ENCODE measurements at regions not wholly inside any gene's neighbourhood (a gene's known extent, or its start where the extent isn't known, plus 50 kb on each side); places are given as distances from the start of the nearest gene placed in this dataset.
"Not testable (repeated sequence)": the region's sequence is repeated elsewhere in the genome, so short reads cannot be mapped to it uniquely, and the experiment has no call there.

- H3K9me3 ChIP-seq: no peaks in the 10 kb centered on the region
- ATAC-seq: no peak
- WGBS, 2 donors: 88 to 91% methylated on average over 1 of the region's 1 CpG
- H3K27me3 ChIP-seq: no peaks in the 10 kb centered on the region
- H3K36me3 ChIP-seq (replicated peaks in 1 of 2; ENCODE audit: insufficient read depth in 1 of 2, low read depth in 2 of 2): no peaks in the 10 kb centered on the region
- no peak for TF ChIP-seq POLR2A (IDR thresholded peaks at IDR 0.05)
- no peak for TF ChIP-seq CTCF (IDR thresholded peaks at IDR 0.05)
- H3K4me3 ChIP-seq: no peak overlapping the region
- H3K4me1 ChIP-seq: no peaks in the 10 kb centered on the region
- no peak for DNase-seq
- intact Hi-C loops (cut with DNase I): no loop called here
- no peak overlapping the region for H3K27ac ChIP-seq
Observed at GRCh38 chr13:54091884-54092283, 1063.3 kb downstream of the OLFM4 start.

DNA sequence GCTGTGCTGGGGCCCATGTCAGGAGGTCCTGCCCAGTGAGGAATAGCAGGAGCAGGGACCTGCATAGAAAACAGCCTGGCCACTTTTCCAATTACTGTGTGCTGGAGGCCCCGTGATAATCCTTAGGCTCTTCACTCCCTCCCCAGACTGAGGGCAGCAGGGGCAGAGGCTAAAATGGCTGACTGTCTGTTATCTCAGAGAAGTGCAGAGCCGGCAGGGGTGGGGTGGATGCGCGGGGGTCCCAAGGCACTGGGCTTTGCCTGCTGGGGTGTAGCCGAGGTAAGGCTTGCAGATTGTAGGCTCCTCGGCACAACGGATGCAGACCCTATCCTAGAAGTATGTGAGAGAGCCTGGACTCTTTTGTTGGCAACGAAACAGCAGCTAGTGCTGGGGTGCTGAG, 1064.1 kb downstream of the OLFM4 start:
- no peak overlapping the region for H3K4me3 ChIP-seq
- H3K36me3 ChIP-seq (replicated peaks in 1 of 2; ENCODE audit: insufficient read depth in 1 of 2, low read depth in 2 of 2): no peaks in the 10 kb centered on the region
- ATAC-seq (no peak), DNase-seq (no peak)
- H3K4me1 ChIP-seq: no peaks in the 10 kb centered on the region
- no peaks in the 10 kb centered on the region for H3K27me3 ChIP-seq
- TF ChIP-seq CTCF (IDR thresholded peaks at IDR 0.05) (no peak), POLR2A (IDR thresholded peaks at IDR 0.05) (no peak)
- no peaks in the 10 kb centered on the region for H3K9me3 ChIP-seq
- intact Hi-C loops (cut with DNase I): no loop called here
- no peak overlapping the region for H3K27ac ChIP-seq
- WGBS, 2 donors: 77% methylated on average over 8 of the region's 8 CpGs

DNA sequence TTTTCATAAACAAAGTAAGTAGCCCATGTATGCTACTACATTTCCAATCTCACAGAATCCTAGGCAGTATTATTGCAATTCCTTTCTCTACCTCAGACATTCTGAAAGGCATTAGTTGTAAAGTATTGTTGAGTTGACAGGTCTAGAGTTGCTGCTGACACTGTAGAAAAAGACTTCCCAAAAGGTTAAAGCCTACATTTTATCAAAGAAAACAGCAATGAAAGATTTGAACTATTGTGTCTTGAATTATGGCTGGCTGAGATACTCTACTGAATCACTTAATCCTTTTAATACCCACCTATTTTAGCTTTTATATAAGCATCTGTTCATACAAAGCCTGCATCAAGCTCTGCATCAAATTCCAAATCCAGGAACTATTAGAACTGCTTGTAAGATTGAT, 1082.0 kb downstream of the OLFM4 start:
- intact Hi-C loops (cut with DNase I): no loop called here
- Histone ChIP-seq H3K4me1 (no peaks in the 10 kb centered on the region), H3K36me3 (replicated peaks in 1 of 2; ENCODE audit: insufficient read depth in 1 of 2, low read depth in 2 of 2) (no peaks in the 10 kb centered on the region), H3K9me3 (no peaks in the 10 kb centered on the region), H3K4me3 (no peak overlapping the region), H3K27me3 (no peaks in the 10 kb centered on the region), H3K27ac (no peak overlapping the region)
- ATAC-seq (no peak), DNase-seq (no peak)
- TF ChIP-seq POLR2A (IDR thresholded peaks at IDR 0.05) (no peak), CTCF (IDR thresholded peaks at IDR 0.05) (no peak)

GRCh38 chr13:54124700-54125099, 1096.1 kb downstream of the OLFM4 start:
- TF ChIP-seq CTCF (IDR thresholded peaks at IDR 0.05) (no peak), POLR2A (IDR thresholded peaks at IDR 0.05) (no peak)
- no peak overlapping the region for H3K4me3 ChIP-seq
- intact Hi-C loops (cut with DNase I): no loop called here
- no peaks in the 10 kb centered on the region for H3K27me3 ChIP-seq
- H3K27ac ChIP-seq: no peak overlapping the region
- H3K4me1 ChIP-seq: no peaks in the 10 kb centered on the region
- DNase-seq: no peak
- no peaks in the 10 kb centered on the region for H3K36me3 ChIP-seq (replicated peaks in 1 of 2; ENCODE audit: insufficient read depth in 1 of 2, low read depth in 2 of 2)
- WGBS, 2 donors: 57 to 58% methylated on average over 3 of the region's 3 CpGs
- no peak for ATAC-seq
- H3K9me3 ChIP-seq: no peaks in the 10 kb centered on the region

GRCh38 chr13:54130931-54131330, 1102.3 kb downstream of the OLFM4 start:
- H3K9me3 ChIP-seq; intact Hi-C loops (cut with DNase I); DNase-seq: not testable (repeated sequence)

GRCh38 chr13:54131433-54131832, 1102.8 kb downstream of the OLFM4 start:
- H3K36me3 ChIP-seq (replicated peaks in 1 of 2; ENCODE audit: insufficient read depth in 1 of 2, low read depth in 2 of 2); ATAC-seq; H3K4me1 ChIP-seq; H3K4me3 ChIP-seq; DNase-seq; intact Hi-C loops (cut with DNase I); H3K9me3 ChIP-seq; H3K27me3 ChIP-seq; H3K27ac ChIP-seq: not testable (repeated sequence)
- WGBS, 2 donors: 45 to 49% methylated on average over 3 of the region's 3 CpGs

More at GRCh38 chr13:54130931-54131330, 1102.3 kb downstream of the OLFM4 start:
- H3K36me3 ChIP-seq (replicated peaks in 1 of 2; ENCODE audit: insufficient read depth in 1 of 2, low read depth in 2 of 2); H3K27ac ChIP-seq; H3K4me1 ChIP-seq; ATAC-seq; H3K27me3 ChIP-seq; H3K4me3 ChIP-seq: not testable (repeated sequence)
- 66 to 68% methylated on average over 9 of the region's 9 CpGs for WGBS, 2 donors

DNA sequence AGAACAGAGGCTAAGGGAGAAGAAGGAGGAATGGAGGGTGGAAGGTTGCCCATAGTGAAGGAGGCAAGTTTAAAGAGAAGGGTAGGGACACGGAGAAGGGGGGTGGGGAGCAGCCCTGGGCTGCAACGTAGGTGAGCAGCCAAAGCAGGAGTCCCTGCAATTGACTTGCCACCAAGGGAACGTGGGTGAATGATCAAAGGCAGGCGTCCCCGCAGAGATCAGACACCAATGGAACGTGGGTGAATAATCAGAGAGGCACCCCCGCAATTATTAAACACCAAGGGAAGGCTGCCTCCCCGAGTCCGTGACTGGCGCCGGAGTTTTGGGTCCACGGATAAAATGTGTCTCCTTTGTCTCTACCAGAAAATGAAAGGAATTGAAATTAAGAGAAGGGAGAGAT, 1103.5 kb downstream of the OLFM4 start:
- H3K27ac ChIP-seq; H3K36me3 ChIP-seq (replicated peaks in 1 of 2; ENCODE audit: insufficient read depth in 1 of 2, low read depth in 2 of 2); ATAC-seq; H3K9me3 ChIP-seq; DNase-seq; H3K4me3 ChIP-seq; intact Hi-C loops (cut with DNase I); H3K27me3 ChIP-seq; H3K4me1 ChIP-seq: not testable (repeated sequence)
- WGBS, 2 donors: 76 to 80% methylated on average over 12 of the region's 12 CpGs

- WGBS, 2 donors: 70 to 71% methylated on average over 9 of the region's 9 CpGs
- ATAC-seq, H3K27ac ChIP-seq: not testable (repeated sequence)
Observed at GRCh38 chr13:54132720-54133119, 1104.1 kb downstream of the OLFM4 start.

More at GRCh38 chr13:54132720-54133119, 1104.1 kb downstream of the OLFM4 start:
- H3K36me3 ChIP-seq (replicated peaks in 1 of 2; ENCODE audit: insufficient read depth in 1 of 2, low read depth in 2 of 2); H3K4me1 ChIP-seq; DNase-seq; H3K4me3 ChIP-seq; H3K27me3 ChIP-seq; H3K9me3 ChIP-seq; intact Hi-C loops (cut with DNase I): not testable (repeated sequence)
